Bone marrow (tissue), 2 donors: ENCODE measurements at regions not wholly inside any gene's neighbourhood (a gene's known extent, or its start where the extent isn't known, plus 50 kb on each side); places are given as distances from the start of the nearest gene placed in this dataset.
A peak's percentile ranks its signal among the peaks of the same experiment; 100 is the strongest.
"Not testable (repeated sequence)": the region's sequence is repeated elsewhere in the genome, so short reads cannot be mapped to it uniquely, and the experiment has no call there.

Experiments
- DNase-seq, 2 donors: peaks; one replicate each; lab custom pipeline; 2025; lab: John Stamatoyannopoulos, UW

DNA sequence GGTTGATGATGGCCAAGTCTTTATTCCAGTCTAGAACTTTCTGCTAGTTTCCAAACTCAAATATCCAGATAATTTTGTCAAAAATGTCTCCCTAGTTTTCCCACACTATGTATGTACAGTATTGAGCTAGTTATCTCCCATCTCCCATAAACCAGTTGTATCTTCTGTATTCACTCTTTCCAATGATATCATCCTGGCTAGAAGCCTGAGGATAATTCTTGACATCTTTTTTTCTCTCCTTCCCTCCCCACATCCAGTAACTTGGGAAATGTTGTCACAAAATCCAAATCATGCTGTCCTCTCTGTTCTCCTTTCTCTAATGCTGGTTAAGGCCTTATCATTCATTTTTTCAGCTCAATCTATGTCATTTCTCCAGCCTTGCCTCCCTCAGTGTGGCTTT, 553.8 kb upstream of the FANCL start:
- no peak for DNase-seq

GRCh38 chr2:58794103-58794502, 553.0 kb upstream of the FANCL start:
- DNase-seq, result no peak

GRCh38 chr2:58788402-58788801, 547.3 kb upstream of the FANCL start:
- DNase-seq, result no peak

- DNase-seq, result no peak
Observed at GRCh38 chr2:58770846-58771245, 529.7 kb upstream of the FANCL start.

DNA sequence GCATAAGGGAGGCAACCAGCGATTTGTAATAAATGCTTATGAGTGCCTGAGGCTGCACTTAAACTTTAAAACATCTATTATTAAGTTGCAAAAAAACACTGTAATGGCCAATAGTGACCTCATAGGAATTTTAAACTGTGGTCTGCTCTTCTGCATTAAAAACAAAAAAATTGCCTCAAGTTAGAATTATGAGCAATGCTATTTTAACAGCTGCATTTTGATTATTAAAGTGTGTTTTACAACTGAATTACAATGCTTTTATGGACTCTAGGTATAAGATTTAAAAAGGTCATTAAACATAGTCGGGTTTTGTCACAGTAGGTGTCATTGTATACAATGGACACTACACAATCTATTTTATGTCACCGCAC, 528.7 kb upstream of the FANCL start:
- DNase-seq, result no peak

GRCh38 chr2:58769111-58769863, 528.2 kb upstream of the FANCL start:
- DNase-seq, result no peak

DNA sequence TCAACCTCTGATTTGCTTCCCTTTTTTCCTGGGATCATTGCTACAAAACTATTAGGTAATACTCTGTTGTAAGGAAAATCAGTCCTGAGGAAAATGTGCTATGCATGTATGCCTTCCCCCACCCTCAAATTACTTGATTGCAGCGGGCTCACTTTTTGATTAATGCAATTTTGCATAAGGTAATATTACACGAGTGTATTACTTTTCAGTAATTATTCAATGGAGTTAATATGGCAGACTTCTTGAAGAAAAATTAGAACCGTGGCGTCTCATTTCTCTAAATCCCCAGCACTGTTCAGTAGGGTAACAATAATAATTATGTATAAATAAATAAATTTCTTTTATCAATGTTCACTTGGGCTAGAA, 527.6 kb upstream of the FANCL start:
- no peak for DNase-seq

- DNase-seq, result no peak
Observed at GRCh38 chr2:58767828-58768714, 526.9 kb upstream of the FANCL start.

- no peak for DNase-seq
Observed at GRCh38 chr2:58764338-58765104, 523.4 kb upstream of the FANCL start.

DNA sequence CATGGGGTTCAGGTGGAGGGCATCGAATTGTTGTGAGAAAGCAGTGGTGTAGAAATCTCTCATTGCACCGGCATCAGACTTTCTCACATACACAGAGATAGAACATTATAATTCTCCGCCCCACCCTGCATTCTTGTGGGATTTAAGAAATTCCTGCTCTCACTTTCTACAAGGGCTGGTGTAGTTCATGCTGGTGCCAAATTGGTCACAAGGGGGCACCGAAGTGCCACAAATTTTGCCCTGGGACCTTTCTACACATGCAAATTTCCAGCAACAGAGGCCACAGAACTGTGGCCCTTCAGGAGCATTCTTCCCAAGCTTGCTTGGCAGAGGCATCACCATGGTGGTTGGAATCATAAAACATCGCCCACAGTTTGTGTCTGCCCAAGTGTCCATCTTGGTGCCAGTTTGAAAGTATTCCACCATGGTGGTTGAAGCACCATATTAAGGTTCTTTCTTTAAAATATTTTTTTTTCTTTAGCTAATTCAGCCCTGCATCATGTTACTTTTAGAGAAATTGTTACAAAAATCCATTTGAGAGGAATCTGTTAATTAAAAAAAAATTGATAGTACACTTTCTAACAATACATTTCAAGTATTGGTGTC, 521.2 kb upstream of the FANCL start:
- peak; percentile 5 to 28 for DNase-seq

DNA sequence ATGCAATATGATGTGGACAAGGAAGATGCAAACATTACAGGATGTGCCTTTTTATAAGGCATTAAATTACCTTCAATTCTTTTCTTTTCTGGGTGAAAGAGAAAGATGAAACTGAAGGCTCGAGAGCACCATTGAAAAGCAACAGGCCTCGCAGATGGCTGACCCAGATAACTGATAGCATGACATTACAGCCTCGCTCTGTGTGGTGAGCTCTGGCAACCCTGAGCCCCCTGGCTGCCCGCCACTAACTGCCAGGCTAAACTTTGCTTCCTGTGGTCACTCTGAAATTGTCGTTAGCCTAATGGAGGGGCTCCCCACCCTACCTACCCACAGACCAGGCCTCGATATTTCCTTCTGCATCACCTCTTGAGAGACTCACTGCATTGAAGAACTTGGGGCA, 516.8 kb upstream of the FANCL start:
- DNase-seq, result no peak

- peak in 1 of 2 donors; percentile 32 for DNase-seq
Observed at GRCh38 chr2:58756336-58756735, 515.2 kb upstream of the FANCL start.

DNA sequence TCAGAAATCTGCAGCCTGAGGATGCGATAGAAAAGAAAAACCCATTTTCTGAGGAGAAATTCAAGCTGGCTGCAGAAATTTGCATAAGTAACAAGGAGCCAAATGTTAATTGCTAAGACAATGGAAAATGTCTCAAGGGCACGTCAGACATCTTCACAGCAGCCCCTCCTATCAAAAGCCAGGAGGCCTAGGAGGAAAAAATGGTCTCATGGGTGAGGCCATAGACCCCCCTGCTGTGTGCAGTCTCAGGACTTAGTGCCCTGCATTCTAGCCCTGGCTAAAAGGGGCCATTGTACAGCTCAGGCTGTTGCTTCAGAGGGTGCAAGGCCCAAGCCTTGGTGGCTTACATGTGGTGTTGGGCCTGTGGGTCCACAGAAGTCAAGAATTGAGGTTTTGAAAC, 511.4 kb upstream of the FANCL start:
- not testable (repeated sequence) for DNase-seq

GRCh38 chr2:58751676-58752075, 510.6 kb upstream of the FANCL start:
- not testable (repeated sequence) for DNase-seq

DNA sequence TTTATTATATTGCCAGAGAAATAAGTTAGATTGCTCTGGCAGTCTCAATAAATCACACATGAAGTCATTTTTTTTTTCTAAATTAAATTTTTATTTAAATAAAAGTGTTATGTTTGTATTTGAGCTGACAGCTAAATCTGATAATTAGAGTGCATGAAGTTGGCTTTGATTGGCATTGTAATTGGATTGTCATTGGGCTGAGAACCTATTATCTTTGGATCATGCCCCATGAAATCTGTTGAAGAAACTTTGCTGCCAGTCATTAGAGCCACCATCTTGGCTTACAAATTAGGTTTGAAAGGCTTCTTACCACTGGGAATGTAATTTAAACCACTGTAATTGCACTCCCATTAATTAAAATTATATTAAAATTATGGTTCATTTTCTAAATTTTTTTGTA, 507.9 kb upstream of the FANCL start:
- no peak for DNase-seq

GRCh38 chr2:58745334-58745733, 504.2 kb upstream of the FANCL start:
- DNase-seq, result not testable (repeated sequence)

GRCh38 chr2:58740426-58740825, 499.3 kb upstream of the FANCL start:
- DNase-seq, result no peak

DNA sequence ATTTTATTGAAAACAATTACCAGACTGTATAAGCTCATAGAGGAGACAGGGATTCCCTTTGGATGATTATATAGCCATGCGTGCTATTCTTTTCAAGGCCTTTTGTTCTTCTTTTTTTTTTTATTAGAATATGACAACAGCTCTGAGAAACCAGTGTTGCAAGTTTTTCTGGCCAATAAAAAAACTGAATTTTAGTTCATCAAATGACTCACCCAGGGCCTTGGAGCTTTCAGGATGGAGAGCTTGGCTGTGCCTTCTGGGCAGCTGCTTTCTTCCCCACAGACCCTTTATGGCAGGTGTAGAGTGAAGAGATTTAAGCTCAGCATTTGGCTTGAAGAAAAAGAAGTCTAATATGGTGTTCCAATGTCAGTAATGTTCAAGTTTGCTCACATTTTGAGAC, 497.9 kb upstream of the FANCL start:
- DNase-seq, result no peak

GRCh38 chr2:58734365-58734764, 493.2 kb upstream of the FANCL start:
- DNase-seq, result no peak

DNA sequence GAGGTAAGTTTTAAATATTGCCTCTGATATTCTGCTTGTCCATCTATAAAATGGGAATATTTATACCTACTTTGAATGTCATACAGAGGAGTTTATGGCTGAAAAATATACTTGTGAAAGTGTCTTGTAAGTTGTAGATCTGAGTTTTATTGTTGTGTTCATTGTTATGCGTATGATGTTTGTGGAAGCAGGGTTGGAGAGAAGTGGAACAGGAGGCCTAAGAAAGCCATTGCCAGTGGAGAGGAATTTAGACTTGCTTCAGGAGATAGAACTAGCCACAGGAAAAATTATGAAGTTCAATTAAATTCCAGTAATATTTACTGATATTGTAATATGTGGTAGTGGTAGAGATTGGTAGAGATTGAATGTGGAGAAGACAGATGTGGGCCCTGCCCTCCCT, 491.9 kb upstream of the FANCL start:
- DNase-seq, result no peak

DNA sequence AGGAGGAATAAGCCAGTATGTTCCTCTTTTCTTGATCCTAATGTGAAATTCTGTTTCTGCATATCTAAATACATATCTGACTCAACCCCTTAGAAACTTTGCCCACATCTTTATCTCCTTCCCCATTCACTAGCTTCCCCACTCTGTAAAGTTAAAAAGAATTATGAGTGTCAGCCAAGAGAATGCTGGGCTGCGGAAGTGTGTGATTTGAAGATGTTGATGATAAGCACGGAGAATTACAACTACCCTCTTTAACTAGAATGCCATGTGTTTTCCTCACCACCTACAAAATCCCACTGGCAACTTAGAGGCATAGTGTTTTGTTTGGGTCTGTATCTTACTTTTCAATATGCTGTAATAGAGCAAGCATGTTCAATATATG, 490.4 kb upstream of the FANCL start:
- DNase-seq, result peak in 1 of 2 donors; percentile 97

DNA sequence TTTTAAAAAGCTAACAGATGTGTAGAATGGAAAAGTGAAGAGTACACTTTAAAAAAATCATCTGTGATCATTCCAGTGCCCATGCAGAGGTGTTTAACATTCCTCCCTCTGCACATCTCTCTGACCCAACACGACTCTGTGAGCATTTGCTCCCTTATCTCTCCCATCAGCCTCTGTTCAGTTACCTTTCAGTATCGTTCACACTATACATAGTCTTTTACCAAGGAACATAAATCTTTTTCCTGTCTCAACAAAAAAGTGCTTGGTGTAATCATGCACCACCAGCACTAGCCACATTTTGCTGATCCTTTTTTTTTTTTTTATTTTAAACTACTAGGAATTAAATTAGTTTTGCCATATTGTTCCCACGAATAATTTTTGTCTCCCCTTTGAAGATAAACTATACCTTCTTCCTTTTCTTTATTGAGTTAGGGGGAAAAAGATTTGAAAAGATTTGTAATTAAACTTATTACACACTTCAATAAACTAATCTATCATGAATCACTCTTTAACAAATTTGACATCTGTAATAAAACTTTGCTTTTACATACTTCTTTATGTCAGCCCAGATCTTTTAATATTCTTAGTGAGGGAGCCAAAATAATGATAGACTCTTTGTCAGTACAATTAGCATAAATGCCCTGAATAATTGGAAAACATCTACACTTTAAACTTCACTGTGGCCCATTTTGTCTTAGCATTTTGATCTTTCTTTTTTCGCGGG, 489.8 kb upstream of the FANCL start:
- peak in 1 of 2 donors; percentile 26 for DNase-seq
